T1000 (cell line): ENCODE measurements at regions not wholly inside any gene's neighbourhood (a gene's known extent, or its start where the extent isn't known, plus 50 kb on each side); places are given as distances from the start of the nearest gene placed in this dataset.
"Not testable (repeated sequence)": the region's sequence is repeated elsewhere in the genome, so short reads cannot be mapped to it uniquely, and the experiment has no call there.

Experiments used
- DNase-seq: peaks from one replicate; lab custom pipeline; 2025; ENCODE audit warnings: mixed read lengths; lab: John Stamatoyannopoulos, UW

- DNase-seq = no peak
These were observed 49.9 kb upstream of the CAPRIN1 start for GRCh38 chr11:34001557-34002064.

GRCh38 chr11:33999393-33999792 lies 52.1 kb upstream of the CAPRIN1 start:
- DNase-seq = no peak

GRCh38 chr11:33997584-33998251 lies 53.8 kb upstream of the CAPRIN1 start:
- DNase-seq = no peak

- DNase-seq = peak; percentile 47
These were observed 54.8 kb upstream of the CAPRIN1 start for GRCh38 chr11:33996498-33997454.

- no peak for DNase-seq
These were observed 56.6 kb upstream of the CAPRIN1 start for GRCh38 chr11:33994937-33995336.

- not testable (repeated sequence) for DNase-seq
These were observed 60.4 kb upstream of the CAPRIN1 start for GRCh38 chr11:33991136-33991535.

GRCh38 chr11:33990131-33990530 lies 61.4 kb upstream of the CAPRIN1 start:
- not testable (repeated sequence) for DNase-seq

- no peak for DNase-seq
These were observed 62.1 kb upstream of the CAPRIN1 start for GRCh38 chr11:33989461-33989860.

GRCh38 chr11:33988586-33989370 lies 62.8 kb upstream of the CAPRIN1 start:
- no peak for DNase-seq

- peak; percentile 7 for DNase-seq
These were observed 63.5 kb upstream of the CAPRIN1 start for GRCh38 chr11:33987975-33988580.

- no peak for DNase-seq
These were observed 64.0 kb upstream of the CAPRIN1 start for GRCh38 chr11:33987545-33987944.

- DNase-seq = not testable (repeated sequence)
These were observed 64.7 kb upstream of the CAPRIN1 start for GRCh38 chr11:33986597-33987501.

GRCh38 chr11:33984682-33985389 lies 66.7 kb upstream of the CAPRIN1 start:
- DNase-seq = no peak

GRCh38 chr11:33982661-33983060 lies 68.9 kb upstream of the CAPRIN1 start:
- no peak for DNase-seq

- DNase-seq = no peak
These were observed 70.6 kb upstream of the CAPRIN1 start for GRCh38 chr11:33980897-33981296.

- no peak for DNase-seq
These were observed 73.2 kb upstream of the CAPRIN1 start for GRCh38 chr11:33978376-33978775.

GRCh38 chr11:33977676-33978075 lies 73.9 kb upstream of the CAPRIN1 start:
- no peak for DNase-seq

- no peak for DNase-seq
These were observed 74.9 kb upstream of the CAPRIN1 start for GRCh38 chr11:33976495-33977199.

GRCh38 chr11:33974804-33975203 lies 76.7 kb upstream of the CAPRIN1 start:
- DNase-seq = no peak
